HepG2 (cell line): ENCODE measurements at regions not wholly inside any gene's neighbourhood (a gene's known extent, or its start where the extent isn't known, plus 50 kb on each side); places are given as distances from the start of the nearest gene placed in this dataset.
"Not testable (repeated sequence)": the region's sequence is repeated elsewhere in the genome, so short reads cannot be mapped to it uniquely, and the experiment has no call there.

Source experiments
- ATAC-seq: fragments of 200-7000 bp; cut with Tn5 transposase; 3 replicates; pipeline ENCODE4 v1.9.1; 2020; ENCODE audit warnings: mild to moderate bottlenecking, moderate library complexity
- BruUV-seq: library from RNA; stranded (reverse); fragments of 400-500 nt; replicated peaks from 2 replicates; lab custom pipeline; 2021; lab: Mats Ljungman, UMichigan
- CTCF ChIA-PET: fragments of 300-600 bp; formaldehyde crosslinking; extraction: SDS; loops from one replicate; lab custom pipeline; 2021; ENCODE audit warnings: low total read pairs, inconsistent platforms, low intra/inter-chr PET ratio; lab: Yijun Ruan, JAX
- POLR2A ChIA-PET: fragments of 350-600 bp; sonication (Branson Sonifier 250); formaldehyde crosslinking; loops from one replicate; lab custom pipeline; 2020; ENCODE audit warnings: antibody characterized with exemption, inconsistent platforms; lab: Yijun Ruan, JAX
- DNase-seq: peaks from one replicate; pipeline ENCODE4 v3.0.0-alpha.2; 2015; ENCODE audit warnings: low spot score
- FAIRE-seq: peaks from 3 replicates; lab custom pipeline; 2011; peaks lifted over from hg19 to GRCh38; lab: Jason Lieb, UNC
- H2AFZ ChIP-seq: one replicate; pipeline ENCODE4 v1.6.1; 2011; ENCODE audit warnings: low read length, inconsistent platforms
- H3K27ac ChIP-seq: fragments of 300-600 bp; 3 replicates; pipeline ENCODE4 v1.8.0; 2011; ENCODE audit warnings: mixed run types, mild to moderate bottlenecking, mixed read lengths, low read length, inconsistent platforms; ENCODE audit not compliant: insufficient read depth; ENCODE audit errors: extremely low read length
- H3K27me3 ChIP-seq, 2 experiments: fragments of 200-600 bp in 1 of 2; 2 replicates in 1 of 2; 3 replicates in 1 of 2; pipeline versions ENCODE4 v1.6.0 to v1.8.0; 2011; ENCODE audit warnings: low read length in 2 of 2, mild to moderate bottlenecking in 2 of 2, moderate library complexity in 2 of 2, inconsistent platforms in 1 of 2; ENCODE audit not compliant: insufficient read depth in 2 of 2, control insufficient read depth in 1 of 2
- H3K36me3 ChIP-seq, 2 experiments: fragments of 200-600 bp in 1 of 2; replicated peaks in 1 of 2; 2 replicates in 1 of 2; 3 replicates in 1 of 2; pipeline versions ENCODE4 v1.5.1 to v1.8.0; 2011; ENCODE audit warnings: low read length in 2 of 2, inconsistent platforms in 1 of 2; ENCODE audit not compliant: insufficient read depth in 2 of 2, control insufficient read depth in 1 of 2
- H3K4me1 ChIP-seq: 2 replicates; pipeline ENCODE4 v1.5.1; 2012; ENCODE audit warnings: low read length, inconsistent platforms; ENCODE audit not compliant: insufficient read depth
- H3K4me2 ChIP-seq: 2 replicates; pipeline ENCODE4 v1.6.0; 2011; ENCODE audit warnings: low read depth, low read length, inconsistent platforms
- H3K4me3 ChIP-seq, 3 experiments: fragments of 200-600 bp in 1 of 3; sonication (generic), shearing (Covaris generic) in 1 of 3; replicated peaks in 1 of 3; 2 replicates each; pipeline ENCODE4 v1.5.1; 2011 to 2016; ENCODE audit warnings: low read length in 3 of 3, inconsistent platforms in 2 of 3, low read depth in 2 of 3, mild to moderate bottlenecking in 2 of 3, control low read depth in 1 of 3, mixed read lengths in 1 of 3; ENCODE audit not compliant: insufficient read depth in 1 of 3
- H3K79me2 ChIP-seq: one replicate; pipeline ENCODE4 v1.6.1; 2011; ENCODE audit warnings: low read length, inconsistent platforms; ENCODE audit not compliant: insufficient read depth
- H3K9ac ChIP-seq: 2 replicates; pipeline ENCODE4 v1.6.0; 2011; ENCODE audit warnings: mild to moderate bottlenecking, low read depth, low read length, inconsistent platforms; ENCODE audit not compliant: insufficient read depth
- H3K9me3 ChIP-seq: 2 replicates; pipeline ENCODE4 v1.5.1; 2012; ENCODE audit warnings: mild to moderate bottlenecking, low read length
- H4K20me1 ChIP-seq: 2 replicates; pipeline ENCODE4 v1.6.0; 2011; ENCODE audit warnings: inconsistent platforms, mild to moderate bottlenecking, low read length, moderate library complexity; ENCODE audit not compliant: insufficient read depth
- CC2D1A ChIP-seq: sonication (generic); formaldehyde crosslinking; IDR thresholded peaks from 2 replicates; pipeline ENCODE4 v1.8.1; 2023; ENCODE audit warnings: mild to moderate bottlenecking, missing genetic modification reagents
- HNRNPLL ChIP-seq: fragments of 200-400 bp; formaldehyde crosslinking; IDR thresholded peaks from 2 replicates; pipeline ENCODE4 v1.6.1; 2017; ENCODE audit warnings: mild to moderate bottlenecking, low read depth, low read length; ENCODE audit not compliant: poor library complexity, severe bottlenecking
- ZNF230 ChIP-seq: sonication (generic); formaldehyde crosslinking; IDR thresholded peaks from 2 replicates; pipeline ENCODE4 v1.4.0; 2020; ENCODE audit warnings: mild to moderate bottlenecking, missing genetic modification reagents
- WGBS: methylation state at CpG from one replicate; pipeline ENCODE4 v1.1.6; 2017; ENCODE audit warnings: low lambda C conversion rate; 5-methylcytosine and 5-hydroxymethylcytosine counted together
- in situ Hi-C: cut with HindIII; loops from 2 replicates; pipeline ENCODE4 v1.10.0; 2017; ENCODE audit warnings: low pct_unique_long_range_greater_than_20kb; ENCODE audit not compliant: extremely low pct_ligation_motif_present
- intact Hi-C: fragments of 100-400 bp; cut with micrococcal nuclease; formaldehyde crosslinking; loops from one replicate; pipeline ENCODE4 v1.10.0; 2022; ENCODE audit not compliant: unreplicated experiment
- TF ChIP-seq, protein P1 (sequence below): conservative IDR thresholded peaks from 2 replicates; pipeline ENCODE4 v1.6.1; 2018; ENCODE audit warnings: missing genetic modification reagents
- TF ChIP-seq, protein P2 (sequence below): fragments of 450-650 bp; IDR thresholded peaks from 2 replicates; pipeline ENCODE4 v1.6.1; 2017

DNA sequence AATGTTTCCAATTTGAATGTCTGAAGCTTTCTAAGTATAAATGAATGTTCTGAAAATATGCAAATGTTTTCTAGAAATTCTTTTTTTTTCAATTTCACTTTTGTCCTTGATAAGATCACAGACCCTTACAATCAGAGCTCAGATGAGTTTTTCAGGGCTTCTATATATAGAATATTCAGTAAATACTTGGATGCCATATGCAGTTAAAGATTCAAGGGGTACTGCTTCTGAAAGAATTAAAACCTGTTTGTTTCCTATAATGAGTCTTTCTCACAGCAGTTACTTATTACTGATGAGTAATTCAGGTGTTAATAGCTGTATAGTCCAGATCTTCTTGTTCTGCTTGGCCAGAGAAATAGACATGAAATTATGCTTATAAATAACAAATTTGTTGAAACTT is 812.6 kb downstream of the ZPLD1 start:
- ChIA-PET CTCF (no interaction called here), POLR2A (no interaction called here)
- no peaks in the 10 kb centered on the region for H4K20me1 ChIP-seq
- no peak for FAIRE-seq
- no peak overlapping the region for H3K4me3 ChIP-seq
- H3K27me3 ChIP-seq = no peaks in the 10 kb centered on the region; a peak in 1 of 5 replicates
- no peak overlapping the region for H2AFZ ChIP-seq
- ATAC-seq = no peak
- TF ChIP-seq, protein P1, sequence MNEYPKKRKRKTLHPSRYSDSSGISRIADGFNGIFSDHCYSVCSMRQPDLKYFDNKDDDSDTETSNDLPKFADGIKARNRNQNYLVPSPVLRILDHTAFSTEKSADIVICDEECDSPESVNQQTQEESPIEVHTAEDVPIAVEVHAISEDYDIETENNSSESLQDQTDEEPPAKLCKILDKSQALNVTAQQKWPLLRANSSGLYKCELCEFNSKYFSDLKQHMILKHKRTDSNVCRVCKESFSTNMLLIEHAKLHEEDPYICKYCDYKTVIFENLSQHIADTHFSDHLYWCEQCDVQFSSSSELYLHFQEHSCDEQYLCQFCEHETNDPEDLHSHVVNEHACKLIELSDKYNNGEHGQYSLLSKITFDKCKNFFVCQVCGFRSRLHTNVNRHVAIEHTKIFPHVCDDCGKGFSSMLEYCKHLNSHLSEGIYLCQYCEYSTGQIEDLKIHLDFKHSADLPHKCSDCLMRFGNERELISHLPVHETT (CRISPR knock-in tag) = no peak
- no peak for TF ChIP-seq ZNF230 (CRISPR knock-in tag)
- TF ChIP-seq HNRNPLL = no peak
- TF ChIP-seq, protein P2, sequence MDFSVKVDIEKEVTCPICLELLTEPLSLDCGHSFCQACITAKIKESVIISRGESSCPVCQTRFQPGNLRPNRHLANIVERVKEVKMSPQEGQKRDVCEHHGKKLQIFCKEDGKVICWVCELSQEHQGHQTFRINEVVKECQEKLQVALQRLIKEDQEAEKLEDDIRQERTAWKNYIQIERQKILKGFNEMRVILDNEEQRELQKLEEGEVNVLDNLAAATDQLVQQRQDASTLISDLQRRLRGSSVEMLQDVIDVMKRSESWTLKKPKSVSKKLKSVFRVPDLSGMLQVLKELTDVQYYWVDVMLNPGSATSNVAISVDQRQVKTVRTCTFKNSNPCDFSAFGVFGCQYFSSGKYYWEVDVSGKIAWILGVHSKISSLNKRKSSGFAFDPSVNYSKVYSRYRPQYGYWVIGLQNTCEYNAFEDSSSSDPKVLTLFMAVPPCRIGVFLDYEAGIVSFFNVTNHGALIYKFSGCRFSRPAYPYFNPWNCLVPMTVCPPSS = no peak
- no peak for TF ChIP-seq CC2D1A (CRISPR knock-in tag)
- H3K27ac ChIP-seq = no peak overlapping the region
- H3K9ac ChIP-seq = no peak overlapping the region
- H3K9me3 ChIP-seq = peaks cover 9% of the 10 kb centered on the region; the same call in 1 of the 2 replicates
- intact Hi-C loops (no loop called here), in situ Hi-C loops (no loop called here)
- H3K4me2 ChIP-seq = no peak overlapping the region
- H3K79me2 ChIP-seq = no peaks in the 10 kb centered on the region
- DNase-seq = no peak
- no peaks in the 10 kb centered on the region for H3K36me3 ChIP-seq
- no TSS peak for BruUV-seq
- no peaks in the 10 kb centered on the region for H3K4me1 ChIP-seq

DNA sequence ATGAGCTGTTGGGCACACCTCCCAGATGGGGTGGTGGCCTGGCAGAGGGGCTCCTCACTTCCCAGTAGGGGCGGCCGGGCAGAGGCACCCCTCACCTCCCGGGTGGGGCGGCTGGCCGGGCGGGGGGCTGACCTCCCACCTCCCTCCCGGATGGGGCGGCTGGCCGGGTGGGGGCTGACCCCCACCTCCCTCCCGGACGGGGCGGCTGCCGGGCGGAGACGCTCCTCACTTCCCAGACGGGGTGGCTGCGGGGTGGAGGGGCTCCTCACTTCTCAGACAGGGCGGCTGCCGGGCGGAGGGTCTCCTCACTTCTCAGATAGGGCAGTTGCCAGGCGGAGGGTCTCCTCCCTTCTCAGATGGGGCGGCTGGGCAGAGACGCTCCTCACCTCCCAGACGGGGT is 820.0 kb downstream of the ZPLD1 start:
- FAIRE-seq, H3K4me1 ChIP-seq, H4K20me1 ChIP-seq, intact Hi-C loops, POLR2A ChIA-PET, H3K4me3 ChIP-seq, H3K27ac ChIP-seq, CTCF ChIA-PET, in situ Hi-C loops, ATAC-seq, H3K9ac ChIP-seq, H3K4me2 ChIP-seq, H3K79me2 ChIP-seq, H3K9me3 ChIP-seq, H3K36me3 ChIP-seq, H3K27me3 ChIP-seq, DNase-seq, H2AFZ ChIP-seq, BruUV-seq: not testable (repeated sequence)
- WGBS = 4% methylated on average over 6 of the region's 24 CpGs
